GM23248 (cell line): ENCODE measurements at regions not wholly inside any gene's neighbourhood (a gene's known extent, or its start where the extent isn't known, plus 50 kb on each side); places are given as distances from the start of the nearest gene placed in this dataset.

Experiments
- EZH2 ChIP-seq: fragments of 200-600 bp; sonication (generic); IDR thresholded peaks from 2 replicates; pipeline ENCODE4 v1.6.1; 2018; ENCODE audit warnings: antibody characterized with exemption, mild to moderate bottlenecking; ENCODE audit not compliant: insufficient read depth, poor library complexity, severe bottlenecking
- EZH2phosphoT487 ChIP-seq: fragments of 200-600 bp; sonication (generic); IDR thresholded peaks from 2 replicates; pipeline ENCODE4 v1.6.1; 2018; ENCODE audit warnings: antibody characterized with exemption, moderate library complexity, mild to moderate bottlenecking, low read depth; ENCODE audit not compliant: insufficient read depth

DNA sequence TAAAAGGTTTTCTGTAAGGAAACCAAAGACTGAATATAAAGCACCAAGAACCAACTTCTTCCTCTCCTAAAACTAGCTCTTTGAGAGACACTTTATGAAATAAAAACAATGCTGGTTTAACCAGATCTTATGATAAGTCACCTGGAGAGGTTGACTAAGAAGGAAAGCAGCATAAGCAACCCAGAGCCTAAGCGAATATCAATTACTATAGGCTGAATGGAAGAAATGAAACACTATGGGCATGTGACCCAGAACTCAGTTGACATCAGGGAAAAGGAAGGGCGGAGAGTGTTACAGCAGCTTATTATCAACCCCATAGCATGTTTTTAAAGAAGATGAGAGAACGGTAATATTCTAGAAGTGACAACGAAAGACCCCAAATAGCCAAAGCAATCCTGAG is 94.1 kb upstream of the STMND1 start:
- TF ChIP-seq EZH2 (no peak), EZH2phosphoT487 (no peak)
